PFSK-1 (cell line): ENCODE measurements at regions not wholly inside any gene's neighbourhood (a gene's known extent, or its start where the extent isn't known, plus 50 kb on each side); places are given as distances from the start of the nearest gene placed in this dataset.

ENCODE experiments used
- POLR2AphosphoS5 ChIP-seq: IDR thresholded peaks from 2 replicates; pipeline ENCODE4 v1.6.1; 2012; ENCODE audit warnings: low read depth, mild to moderate bottlenecking, control low read depth, low read length, moderate library complexity
- TAF1 ChIP-seq: IDR thresholded peaks from 2 replicates; pipeline ENCODE4 v1.6.1; 2012; ENCODE audit warnings: low read length, control low read depth, borderline replicate concordance; ENCODE audit not compliant: insufficient read depth

DNA sequence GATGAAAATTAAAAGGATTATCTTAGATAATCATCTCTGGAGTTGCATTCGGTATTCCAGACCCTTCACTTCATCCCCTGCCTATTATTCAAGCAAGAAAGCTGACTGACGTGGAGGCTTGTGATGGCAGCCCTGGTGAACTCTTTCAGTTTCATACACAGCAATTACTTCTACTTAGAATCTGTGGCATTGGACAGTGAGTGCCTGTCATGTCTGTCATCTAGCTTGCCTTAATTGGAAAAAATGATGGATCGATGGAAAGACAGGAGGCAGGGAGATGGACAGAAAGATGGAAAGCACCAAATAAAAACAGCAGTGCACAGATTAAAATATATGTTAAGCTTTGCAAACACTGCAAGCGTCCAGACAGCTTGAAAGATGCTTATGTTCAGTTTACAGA, 1371.0 kb upstream of the CDH6 start:
- TF ChIP-seq POLR2AphosphoS5 (no peak), TAF1 (no peak)
